Stimulated activated CD8-positive, alpha-beta memory T cell treated with anti-CD3 and anti-CD28 coated beads, Interleukin-12 subunit alpha, Interleukin-12 subunit beta, amount 100 ng/mL, for 4 hours (primary cell): ENCODE measurements at regions not wholly inside any gene's neighbourhood (a gene's known extent, or its start where the extent isn't known, plus 50 kb on each side); places are given as distances from the start of the nearest gene placed in this dataset.

ENCODE experiments used
- DNase-seq: peaks from one replicate; pipeline ENCODE4 v3.0.0-alpha.2; 2020; ENCODE audit warnings: low read depth

DNA sequence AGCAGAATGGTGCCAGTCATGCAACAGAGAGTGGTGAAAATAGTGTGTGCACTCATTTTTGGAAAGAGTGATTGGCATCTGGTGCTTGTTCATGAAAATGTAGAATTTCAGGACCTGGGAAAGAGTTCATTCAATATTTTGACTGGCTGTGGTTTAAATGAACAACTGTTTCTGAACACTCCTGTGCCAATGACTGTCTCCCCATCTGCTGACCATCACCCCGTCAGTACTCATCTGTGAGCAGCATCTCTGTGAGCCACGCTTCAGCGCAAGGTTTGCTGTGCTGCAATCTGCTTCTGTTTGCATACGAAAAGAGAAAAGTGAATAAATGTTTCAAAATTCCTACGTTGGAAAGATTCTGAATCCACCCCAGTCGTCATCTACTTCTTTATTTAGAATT is 77.9 kb upstream of the RUNX1 start:
- no peak for DNase-seq

- no peak for DNase-seq
These were observed 71.6 kb upstream of the RUNX1 start for GRCh38 chr21:35120631-35121180.

GRCh38 chr21:35119501-35120047 is 70.5 kb upstream of the RUNX1 start:
- no peak for DNase-seq

GRCh38 chr21:35116777-35117176 is 67.7 kb upstream of the RUNX1 start:
- no peak for DNase-seq

- DNase-seq = no peak
These were observed 64.0 kb upstream of the RUNX1 start for GRCh38 chr21:35113064-35113463.

DNA sequence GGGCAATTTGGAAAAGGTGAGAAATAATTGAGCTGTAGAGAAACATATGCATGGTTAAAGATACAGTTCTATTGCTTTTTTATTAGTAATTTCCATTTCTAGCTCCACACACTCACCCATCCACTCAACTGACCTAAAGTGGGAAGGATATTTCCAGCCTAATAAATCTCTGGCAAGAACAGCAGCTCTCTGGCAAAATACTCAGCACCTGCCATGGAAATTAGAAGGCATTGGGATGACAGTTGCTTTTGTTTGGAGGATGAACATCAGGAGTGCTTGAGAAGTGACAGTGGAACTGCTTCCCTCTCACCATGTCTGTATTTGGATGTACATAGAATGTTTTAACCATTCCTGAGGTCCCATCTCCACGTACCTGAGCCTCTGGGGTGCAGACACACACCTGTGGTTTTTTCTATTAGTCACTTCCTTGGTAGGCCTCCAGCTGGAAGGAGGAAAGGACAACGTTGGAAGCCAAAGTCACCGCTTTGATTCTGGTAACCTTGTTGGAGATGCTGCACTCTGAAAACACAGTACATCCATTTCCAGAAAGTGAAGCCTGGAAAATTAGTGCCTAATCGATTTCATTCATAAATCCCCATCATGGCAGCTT is 62.3 kb upstream of the RUNX1 start:
- no peak for DNase-seq

GRCh38 chr21:35108887-35109286 is 59.8 kb upstream of the RUNX1 start:
- no peak for DNase-seq

DNA sequence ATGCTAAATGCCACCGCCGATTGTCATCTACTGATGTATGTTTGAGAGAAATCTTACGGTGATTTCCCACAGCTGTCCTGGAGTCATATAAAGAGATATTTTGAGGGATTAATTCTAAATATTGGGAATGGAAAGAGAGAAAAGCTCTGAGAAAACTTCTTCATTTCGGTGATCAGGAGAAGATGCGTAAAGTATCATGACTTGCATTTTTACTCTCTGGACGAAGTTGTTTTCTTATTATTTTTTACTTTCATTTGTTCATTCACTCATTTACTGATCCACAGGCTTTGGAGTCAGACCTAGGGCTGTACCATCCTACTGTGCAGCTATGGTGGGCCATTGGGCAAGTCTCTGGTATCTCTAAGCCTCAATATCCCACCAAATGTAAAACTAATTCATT is 58.4 kb upstream of the RUNX1 start:
- no peak for DNase-seq

DNA sequence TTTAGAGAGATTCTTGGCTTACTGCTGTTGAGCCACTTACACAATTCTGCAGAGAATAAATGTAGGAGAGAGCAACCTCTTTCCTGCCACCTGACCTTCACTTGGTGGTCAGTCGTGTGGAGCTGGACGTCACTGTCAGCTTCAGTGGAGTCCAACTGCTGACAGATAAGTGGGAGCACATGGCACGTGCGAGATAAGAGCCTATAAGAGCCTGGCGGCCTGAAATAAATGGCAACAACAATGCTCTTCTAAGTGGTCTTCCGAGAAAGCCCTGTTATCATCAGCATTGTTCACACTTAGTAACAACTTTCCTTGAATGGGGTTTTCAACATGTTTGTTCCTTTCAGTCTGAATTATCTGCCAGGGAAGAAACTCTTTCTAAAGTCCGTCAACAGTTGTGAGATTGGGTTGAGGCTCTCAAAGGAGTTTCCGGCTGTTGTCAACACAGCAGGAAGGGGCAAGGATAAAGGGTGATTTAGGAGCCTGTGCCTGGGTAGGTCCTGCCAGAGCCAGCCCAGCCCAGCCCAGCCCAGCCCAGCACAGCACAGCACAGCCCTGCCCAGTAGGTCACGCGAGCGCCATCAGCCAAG is 57.2 kb upstream of the RUNX1 start:
- no peak for DNase-seq

- DNase-seq = peak; percentile 6
These were observed 53.6 kb upstream of the RUNX1 start for GRCh38 chr21:35102488-35103371.

DNA sequence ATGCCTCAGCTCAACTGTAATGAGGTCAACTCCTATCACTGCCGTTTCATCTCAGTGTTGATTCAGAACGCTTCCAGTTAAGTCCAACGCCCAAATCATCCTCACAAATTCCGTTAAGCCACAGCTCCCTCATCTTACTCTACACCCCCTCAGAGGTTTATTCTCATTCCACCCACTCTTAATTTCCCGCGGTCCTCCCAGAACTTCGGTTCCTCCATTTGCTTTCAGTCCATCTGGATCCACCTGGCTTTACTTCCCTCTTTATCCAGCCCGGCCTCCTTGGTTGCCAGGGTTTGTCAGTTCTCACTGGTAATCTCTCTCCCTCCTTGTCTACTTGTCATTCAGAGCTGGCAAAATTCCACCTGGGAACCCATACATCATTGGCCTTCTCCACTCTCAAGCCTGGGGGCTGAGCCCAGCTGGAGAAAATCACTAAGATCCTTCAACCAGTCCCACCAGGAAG is 51.3 kb upstream of the RUNX1 start:
- DNase-seq = no peak

DNA sequence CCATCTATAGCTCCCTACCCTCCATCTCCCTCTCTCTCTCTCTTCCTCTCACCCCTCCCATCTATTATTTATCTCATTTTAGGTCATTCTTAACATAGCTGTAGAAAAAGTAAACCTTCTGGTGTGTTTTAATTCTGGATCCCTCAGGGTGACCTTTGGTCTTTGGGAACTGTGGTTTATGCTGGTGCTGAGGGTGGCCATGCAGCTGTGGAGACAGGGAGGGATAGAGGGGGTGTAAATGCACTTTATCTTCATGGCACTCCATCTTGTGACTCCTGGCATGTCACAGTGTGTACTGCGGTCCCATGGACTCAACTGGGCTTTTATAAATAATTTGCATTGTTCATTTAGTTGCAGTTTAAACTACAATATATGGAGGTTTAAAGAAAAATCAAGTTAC is 50.2 kb upstream of the RUNX1 start:
- no peak for DNase-seq
